Epithelial cell of proximal tubule (primary cell): ENCODE measurements at regions not wholly inside any gene's neighbourhood (a gene's known extent, or its start where the extent isn't known, plus 50 kb on each side); places are given as distances from the start of the nearest gene placed in this dataset.

ENCODE experiments used
- DNase-seq: peaks from one replicate; pipeline ENCODE4 v3.0.0-alpha.2; 2011; ENCODE audit warnings: low read depth
- H3K4me3 ChIP-seq: 2 replicates; pipeline ENCODE4 v1.5.1; 2011; ENCODE audit warnings: low read depth, mild to moderate bottlenecking, low read length
- TF ChIP-seq, protein P1 (sequence below): conservative IDR thresholded peaks from 2 replicates; pipeline ENCODE4 v1.5.1; 2012; ENCODE audit warnings: low read depth, mild to moderate bottlenecking, low read length

DNA sequence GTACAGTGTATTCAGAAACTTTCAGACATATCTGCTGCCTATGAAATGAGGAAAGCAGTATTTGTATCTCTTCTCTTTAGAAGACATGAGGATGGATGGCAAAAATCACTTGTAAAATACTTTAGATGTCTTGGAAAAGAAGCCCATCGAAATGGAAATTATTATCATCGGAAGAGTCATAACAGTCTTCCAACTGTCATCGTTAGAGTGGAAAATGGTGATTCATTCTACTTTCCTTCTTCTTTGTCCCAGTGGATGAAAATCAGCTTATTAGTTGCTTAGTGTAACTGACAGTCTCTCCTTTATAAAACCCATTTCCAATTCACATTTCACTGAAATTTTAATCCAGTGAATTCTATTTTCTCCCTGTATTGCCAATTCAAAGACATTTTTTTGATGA, 1323.7 kb upstream of the PIK3C3 start:
- no peak for DNase-seq
- TF ChIP-seq, protein P1, sequence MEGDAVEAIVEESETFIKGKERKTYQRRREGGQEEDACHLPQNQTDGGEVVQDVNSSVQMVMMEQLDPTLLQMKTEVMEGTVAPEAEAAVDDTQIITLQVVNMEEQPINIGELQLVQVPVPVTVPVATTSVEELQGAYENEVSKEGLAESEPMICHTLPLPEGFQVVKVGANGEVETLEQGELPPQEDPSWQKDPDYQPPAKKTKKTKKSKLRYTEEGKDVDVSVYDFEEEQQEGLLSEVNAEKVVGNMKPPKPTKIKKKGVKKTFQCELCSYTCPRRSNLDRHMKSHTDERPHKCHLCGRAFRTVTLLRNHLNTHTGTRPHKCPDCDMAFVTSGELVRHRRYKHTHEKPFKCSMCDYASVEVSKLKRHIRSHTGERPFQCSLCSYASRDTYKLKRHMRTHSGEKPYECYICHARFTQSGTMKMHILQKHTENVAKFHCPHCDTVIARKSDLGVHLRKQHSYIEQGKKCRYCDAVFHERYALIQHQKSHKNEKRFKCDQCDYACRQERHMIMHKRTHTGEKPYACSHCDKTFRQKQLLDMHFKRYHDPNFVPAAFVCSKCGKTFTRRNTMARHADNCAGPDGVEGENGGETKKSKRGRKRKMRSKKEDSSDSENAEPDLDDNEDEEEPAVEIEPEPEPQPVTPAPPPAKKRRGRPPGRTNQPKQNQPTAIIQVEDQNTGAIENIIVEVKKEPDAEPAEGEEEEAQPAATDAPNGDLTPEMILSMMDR = no peak
- no peak overlapping the region for H3K4me3 ChIP-seq

DNA sequence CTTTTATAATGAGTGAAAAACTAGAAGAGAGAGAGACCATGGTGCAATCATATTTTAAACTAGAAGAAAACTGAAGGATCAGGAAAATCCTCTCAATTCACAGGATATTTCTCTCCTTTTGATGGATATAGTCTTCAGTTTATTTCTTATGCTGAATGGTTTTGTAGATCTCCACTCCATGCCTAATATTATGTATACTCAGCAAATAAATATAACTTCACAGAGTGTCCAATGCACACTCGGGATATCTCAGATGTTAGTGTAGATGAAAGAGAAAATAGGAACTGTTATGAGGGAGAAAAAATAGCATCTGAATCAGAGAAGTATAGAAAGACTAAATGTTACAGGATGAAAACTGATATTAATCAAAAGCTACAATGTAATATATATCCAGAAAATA, 1324.5 kb upstream of the PIK3C3 start:
- TF ChIP-seq, protein P1 = no peak
- H3K4me3 ChIP-seq = no peak overlapping the region
- DNase-seq = no peak

DNA sequence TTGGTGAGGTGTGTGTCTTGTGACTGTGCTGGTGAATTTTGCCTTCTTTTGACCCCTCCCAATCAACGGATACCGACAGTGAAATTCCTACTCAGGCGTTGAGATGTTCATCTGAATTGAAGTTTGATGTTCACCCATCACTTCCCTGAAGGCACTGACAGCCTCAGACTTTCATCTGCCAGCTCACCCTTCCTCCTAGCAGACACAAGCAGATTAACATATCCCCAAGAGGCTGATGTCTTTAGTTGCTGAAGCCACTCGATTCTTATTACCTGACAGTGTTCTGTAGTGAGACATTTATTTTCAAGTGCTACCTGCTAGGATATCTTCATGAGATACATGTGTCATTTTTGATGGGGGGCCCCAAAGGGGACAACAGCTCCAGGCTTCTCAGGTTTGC, 1330.1 kb upstream of the PIK3C3 start:
- no peak overlapping the region for H3K4me3 ChIP-seq
- TF ChIP-seq, protein P1 = no peak
- DNase-seq = no peak

DNA sequence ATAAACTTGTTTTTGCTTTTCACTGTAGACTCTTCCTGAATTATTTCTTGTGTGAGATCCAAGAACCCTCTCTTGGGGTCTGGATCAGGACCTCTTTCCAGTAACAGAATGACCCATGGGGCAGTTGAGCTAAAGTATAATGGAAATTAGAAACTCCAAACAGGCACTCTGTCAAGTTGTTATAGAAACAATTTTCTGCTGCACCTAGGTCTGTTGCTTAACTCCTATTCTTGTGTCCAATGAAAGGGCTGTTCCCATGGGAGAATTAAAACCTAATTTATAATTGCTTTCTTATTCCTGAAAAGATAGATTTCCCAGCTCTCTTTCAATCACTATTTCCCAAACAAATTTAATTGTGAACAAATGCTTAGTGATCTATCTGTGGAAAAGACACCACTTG, 1341.3 kb upstream of the PIK3C3 start:
- TF ChIP-seq, protein P1 = no peak
- DNase-seq = no peak
- no peak overlapping the region for H3K4me3 ChIP-seq

DNA sequence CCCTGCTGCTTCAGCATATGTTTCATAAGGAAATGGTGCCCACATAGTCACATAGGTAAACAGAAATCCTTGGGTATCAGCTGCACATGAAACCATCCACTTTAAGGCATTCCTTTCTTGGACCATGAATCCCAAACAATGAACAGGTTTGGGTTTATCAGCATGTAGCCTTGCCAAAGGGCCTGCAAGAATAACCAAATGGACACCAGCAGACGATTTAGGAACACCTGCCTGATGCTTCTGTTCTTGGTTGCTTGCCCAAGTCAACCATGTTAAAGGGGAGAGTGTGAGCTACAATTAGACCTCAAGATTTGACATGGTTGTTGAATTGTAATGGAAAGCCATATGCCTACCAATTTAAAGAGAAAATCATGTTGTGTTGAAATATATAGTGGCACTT, 1342.7 kb upstream of the PIK3C3 start:
- TF ChIP-seq, protein P1 = no peak
- no peak for DNase-seq
- no peak overlapping the region for H3K4me3 ChIP-seq

DNA sequence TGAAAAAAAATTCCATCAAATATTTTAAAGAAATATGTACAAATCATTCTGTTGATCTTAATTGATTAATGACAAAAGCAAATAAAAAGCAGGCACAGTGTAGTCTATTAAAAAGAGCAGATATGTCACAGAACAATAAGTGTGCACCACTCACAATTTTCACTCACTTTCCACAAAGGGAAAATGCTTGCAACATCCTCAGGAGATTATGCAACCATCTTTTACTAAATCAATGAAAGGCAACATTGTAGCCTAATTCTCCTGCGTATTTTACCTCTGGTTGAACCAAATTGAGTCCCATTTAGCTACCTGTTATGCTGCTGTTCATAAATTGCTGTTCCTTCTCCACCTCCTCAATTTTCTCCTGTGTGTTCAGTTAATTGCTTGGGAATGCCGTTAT, 1346.8 kb upstream of the PIK3C3 start:
- TF ChIP-seq, protein P1 = no peak
- H3K4me3 ChIP-seq = no peak overlapping the region
- no peak for DNase-seq

DNA sequence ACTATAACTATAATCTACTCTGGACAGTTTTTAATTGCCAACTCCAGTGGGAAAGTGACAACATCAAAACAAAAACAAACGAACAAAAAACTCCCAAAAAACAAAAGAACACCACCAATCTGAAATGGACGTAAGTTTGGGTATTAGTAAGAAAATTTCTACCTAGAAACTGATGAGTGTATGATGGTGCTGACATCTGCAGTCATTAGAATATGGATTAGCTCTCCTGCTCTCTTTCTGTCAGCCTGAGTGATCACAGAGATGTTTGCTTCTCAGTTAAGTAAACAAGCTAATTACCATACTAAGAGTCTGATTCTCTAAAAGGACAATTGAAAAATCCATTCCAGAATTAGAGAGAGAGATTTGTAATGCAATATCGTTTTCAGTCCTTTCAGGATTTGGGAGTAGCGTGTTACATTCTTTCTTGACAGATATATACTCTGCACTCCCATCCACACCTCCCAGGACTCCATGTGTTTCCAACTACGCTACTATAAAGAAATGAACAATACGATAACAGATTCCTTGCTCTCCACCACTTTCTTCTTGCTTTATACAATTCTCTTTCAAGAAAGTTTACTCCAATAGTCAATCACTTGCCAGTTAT, 1347.4 kb upstream of the PIK3C3 start:
- H3K4me3 ChIP-seq = no peak overlapping the region
- TF ChIP-seq, protein P1 = no peak
- no peak for DNase-seq
